ENCODE measurements at regions not wholly inside any gene's neighbourhood (a gene's known extent, or its start where the extent isn't known, plus 50 kb on each side); places are given as distances from the start of the nearest gene placed in this dataset.

DNA sequence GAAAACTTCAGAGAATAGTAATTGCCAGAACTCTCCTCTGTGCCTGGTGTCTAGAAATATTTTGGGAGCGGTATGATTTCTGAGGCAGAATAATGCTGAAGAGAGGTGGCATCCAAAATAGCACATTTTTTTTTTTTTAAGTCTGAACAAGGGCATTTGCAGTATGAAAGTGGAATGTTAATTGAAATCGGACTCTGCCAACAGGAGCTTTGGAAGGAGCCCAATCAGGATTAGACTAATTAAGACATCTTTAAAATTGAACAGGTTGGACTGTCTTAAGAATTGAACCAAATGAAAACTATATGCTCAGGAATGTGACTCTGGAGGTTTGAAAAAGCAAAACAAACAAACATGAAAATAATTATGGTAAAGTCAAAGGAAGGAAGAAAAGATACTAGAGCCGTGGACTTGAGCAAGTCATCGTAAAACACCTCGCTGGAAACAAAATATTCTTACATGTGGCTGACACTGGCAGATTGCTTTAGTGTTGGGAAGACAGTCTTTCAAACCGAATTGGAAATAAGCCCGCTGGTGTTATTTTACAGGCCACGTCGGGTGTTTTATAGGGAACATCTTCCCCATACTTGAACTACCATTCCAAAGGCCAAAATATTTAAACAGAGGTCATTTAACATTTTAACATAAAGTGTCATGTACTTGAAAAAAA is 436.3 kb downstream of the VRK1 start:
- no peaks in the 10 kb centered on the region for H3K4me1 ChIP-seq (ENCODE audit: control insufficient read depth, insufficient read depth, low read length)
- no peak overlapping the region for H3K4me3 ChIP-seq (ENCODE audit: low read length)
- DNase-seq: no peak
- no peaks in the 10 kb centered on the region for H3K9me3 ChIP-seq (ENCODE audit: control insufficient read depth, low read depth, low read length)
- no peaks in the 10 kb centered on the region for H3K36me3 ChIP-seq (ENCODE audit: control insufficient read depth, insufficient read depth, low read length)
- no peak overlapping the region for H3K27ac ChIP-seq (ENCODE audit: low read length)
- 78% methylated on average over 5 of the region's 9 CpGs for WGBS (ENCODE audit: insufficient coverage, low lambda C conversion rate)
- no peaks in the 10 kb centered on the region for H3K27me3 ChIP-seq (ENCODE audit: control insufficient read depth, insufficient read depth, low read length)

DNA sequence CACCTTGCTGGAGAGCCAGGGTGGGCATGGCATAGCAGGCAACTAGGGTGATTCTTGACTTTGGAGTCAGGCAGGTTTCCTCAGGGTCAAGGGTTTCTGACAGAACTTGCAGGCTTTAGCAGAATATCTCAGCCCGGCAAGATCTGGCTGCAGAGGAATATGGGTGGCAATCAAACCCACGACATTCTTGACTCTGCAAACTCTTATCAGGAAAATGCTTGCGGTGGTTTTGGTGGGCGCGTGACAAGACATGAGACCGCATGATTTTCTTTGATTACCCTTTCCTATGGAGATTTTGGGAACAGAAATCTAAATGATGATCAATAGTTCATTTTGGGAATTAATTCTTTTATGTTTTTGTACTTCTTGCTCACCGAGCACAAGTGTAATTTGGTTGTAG is 449.5 kb downstream of the VRK1 start:
- no peak for DNase-seq
- Histone ChIP-seq H3K9me3 (ENCODE audit: control insufficient read depth, low read depth, low read length) (no peaks in the 10 kb centered on the region), H3K27me3 (ENCODE audit: control insufficient read depth, insufficient read depth, low read length) (no peaks in the 10 kb centered on the region), H3K4me3 (ENCODE audit: low read length) (no peak overlapping the region), H3K27ac (ENCODE audit: low read length) (no peak overlapping the region), H3K36me3 (ENCODE audit: control insufficient read depth, insufficient read depth, low read length) (no peaks in the 10 kb centered on the region), H3K4me1 (ENCODE audit: control insufficient read depth, insufficient read depth, low read length) (no peaks in the 10 kb centered on the region)
- 72% methylated on average over 2 of the region's 7 CpGs for WGBS (ENCODE audit: insufficient coverage, low lambda C conversion rate)

DNA sequence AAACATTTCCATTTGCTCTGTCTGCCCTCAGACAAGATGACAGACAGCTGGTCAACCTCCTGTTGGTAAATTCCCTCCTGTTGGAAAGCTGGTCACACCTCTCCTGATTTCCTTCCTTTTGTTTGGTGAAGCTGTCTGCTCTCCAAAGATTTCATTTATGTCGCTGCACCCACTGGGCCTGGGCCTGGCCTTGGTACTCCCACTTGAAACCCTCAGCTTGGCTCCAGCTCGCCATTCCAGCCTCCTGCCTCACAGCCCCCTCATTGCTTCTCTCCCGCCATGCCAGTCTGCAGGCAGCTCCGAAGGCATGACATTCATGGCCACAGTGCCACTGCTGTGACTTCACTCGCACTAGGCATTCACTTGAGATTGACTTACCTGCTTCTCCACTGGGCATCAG is 451.8 kb downstream of the VRK1 start:
- Histone ChIP-seq H3K36me3 (ENCODE audit: control insufficient read depth, insufficient read depth, low read length) (no peaks in the 10 kb centered on the region), H3K27ac (ENCODE audit: low read length) (no peak overlapping the region), H3K27me3 (ENCODE audit: control insufficient read depth, insufficient read depth, low read length) (no peaks in the 10 kb centered on the region), H3K4me3 (ENCODE audit: low read length) (no peak overlapping the region), H3K4me1 (ENCODE audit: control insufficient read depth, insufficient read depth, low read length) (no peaks in the 10 kb centered on the region), H3K9me3 (ENCODE audit: control insufficient read depth, low read depth, low read length) (no peaks in the 10 kb centered on the region)
- DNase-seq: no peak
- WGBS (ENCODE audit: insufficient coverage, low lambda C conversion rate): no CpG with 5 or more reads among the region's 5 CpGs

DNA sequence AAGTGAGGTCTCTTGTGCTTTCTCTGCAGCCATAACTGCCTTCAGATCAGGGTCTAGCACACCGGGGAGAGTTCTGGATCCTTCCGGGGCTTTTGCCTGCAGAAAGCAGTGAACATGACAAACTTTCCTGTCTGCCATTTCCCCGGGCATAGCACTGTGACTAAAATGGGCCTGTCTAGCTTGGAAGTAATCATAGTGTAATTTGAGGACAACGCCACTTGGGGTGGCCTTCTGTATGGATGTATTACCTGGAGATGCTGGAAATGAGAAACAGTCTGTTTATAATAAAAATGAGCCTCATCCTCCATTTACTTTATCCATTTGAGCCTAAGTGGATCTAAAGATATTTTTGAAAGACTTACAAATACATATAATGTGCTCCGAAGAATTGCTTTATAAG is 453.7 kb downstream of the VRK1 start:
- Histone ChIP-seq H3K4me1 (ENCODE audit: control insufficient read depth, insufficient read depth, low read length) (no peaks in the 10 kb centered on the region), H3K4me3 (ENCODE audit: low read length) (no peak overlapping the region), H3K36me3 (ENCODE audit: control insufficient read depth, insufficient read depth, low read length) (no peaks in the 10 kb centered on the region), H3K27ac (ENCODE audit: low read length) (no peak overlapping the region), H3K9me3 (ENCODE audit: control insufficient read depth, low read depth, low read length) (no peaks in the 10 kb centered on the region), H3K27me3 (ENCODE audit: control insufficient read depth, insufficient read depth, low read length) (no peaks in the 10 kb centered on the region)
- DNase-seq: no peak
- 100% methylated on average over 1 of the region's 5 CpGs for WGBS (ENCODE audit: insufficient coverage, low lambda C conversion rate)

DNA sequence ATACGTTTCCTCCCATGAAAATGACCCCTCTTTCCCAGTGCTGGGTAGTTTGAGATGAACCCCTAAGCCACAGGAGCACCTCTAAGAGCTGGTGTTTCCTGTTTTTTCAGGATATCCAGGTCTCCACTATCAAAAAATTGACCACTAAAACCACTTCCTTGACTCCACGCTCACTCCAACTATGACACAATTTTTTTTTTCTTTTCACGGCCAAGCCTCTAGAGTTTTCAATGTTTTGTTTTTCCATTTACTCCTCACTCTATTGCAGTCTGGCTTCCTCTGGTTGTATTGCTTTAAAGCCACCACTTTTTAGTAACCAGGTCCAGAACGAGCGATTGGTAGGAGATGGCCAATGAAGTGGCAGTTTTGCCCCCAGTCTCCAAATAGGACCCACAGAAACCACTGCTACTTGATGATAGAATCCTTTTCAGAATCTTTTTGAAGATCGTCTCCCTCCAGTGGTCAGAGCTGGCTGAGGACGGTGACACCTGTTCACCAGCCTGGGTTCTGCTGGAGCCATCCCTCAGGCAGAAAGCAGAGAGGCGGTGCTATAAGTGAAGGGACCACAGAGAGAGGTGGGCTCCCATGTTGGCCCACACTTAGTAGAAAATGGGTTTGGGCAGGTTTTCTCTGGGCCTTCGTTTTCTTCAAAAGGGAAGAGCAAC is 454.4 kb downstream of the VRK1 start:
- Histone ChIP-seq H3K4me1 (ENCODE audit: control insufficient read depth, insufficient read depth, low read length) (no peaks in the 10 kb centered on the region), H3K9me3 (ENCODE audit: control insufficient read depth, low read depth, low read length) (no peaks in the 10 kb centered on the region), H3K27ac (ENCODE audit: low read length) (no peak overlapping the region), H3K27me3 (ENCODE audit: control insufficient read depth, insufficient read depth, low read length) (no peaks in the 10 kb centered on the region), H3K4me3 (ENCODE audit: low read length) (no peak overlapping the region), H3K36me3 (ENCODE audit: control insufficient read depth, insufficient read depth, low read length) (no peaks in the 10 kb centered on the region)
- WGBS (ENCODE audit: insufficient coverage, low lambda C conversion rate): 79% methylated on average over 2 of the region's 9 CpGs
- DNase-seq: no peak

DNA sequence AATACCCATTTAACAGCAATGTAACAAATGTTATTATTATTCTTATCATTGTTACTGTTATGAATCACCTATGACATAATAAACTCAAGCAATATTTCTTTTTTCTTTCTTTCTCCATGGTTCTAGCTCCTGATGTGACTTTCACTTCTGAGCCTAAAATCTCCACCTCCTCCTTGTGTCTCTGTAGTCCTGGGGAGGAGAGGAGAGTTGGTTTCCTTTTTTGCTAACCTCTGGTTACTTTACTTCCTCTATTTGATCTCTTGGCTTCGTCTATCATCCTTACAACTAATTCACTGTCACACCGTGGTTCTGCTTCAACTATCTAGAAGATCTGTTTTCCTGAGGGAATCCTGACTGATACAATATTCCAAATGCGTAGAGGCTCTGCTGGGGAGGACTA is 456.6 kb downstream of the VRK1 start:
- Histone ChIP-seq H3K27me3 (ENCODE audit: control insufficient read depth, insufficient read depth, low read length) (no peaks in the 10 kb centered on the region), H3K4me1 (ENCODE audit: control insufficient read depth, insufficient read depth, low read length) (no peaks in the 10 kb centered on the region), H3K4me3 (ENCODE audit: low read length) (no peak overlapping the region), H3K36me3 (ENCODE audit: control insufficient read depth, insufficient read depth, low read length) (no peaks in the 10 kb centered on the region), H3K9me3 (ENCODE audit: control insufficient read depth, low read depth, low read length) (no peaks in the 10 kb centered on the region), H3K27ac (ENCODE audit: low read length) (no peak overlapping the region)
- no peak for DNase-seq
- WGBS (ENCODE audit: insufficient coverage, low lambda C conversion rate): 30% methylated on average over 2 of the region's 3 CpGs

DNA sequence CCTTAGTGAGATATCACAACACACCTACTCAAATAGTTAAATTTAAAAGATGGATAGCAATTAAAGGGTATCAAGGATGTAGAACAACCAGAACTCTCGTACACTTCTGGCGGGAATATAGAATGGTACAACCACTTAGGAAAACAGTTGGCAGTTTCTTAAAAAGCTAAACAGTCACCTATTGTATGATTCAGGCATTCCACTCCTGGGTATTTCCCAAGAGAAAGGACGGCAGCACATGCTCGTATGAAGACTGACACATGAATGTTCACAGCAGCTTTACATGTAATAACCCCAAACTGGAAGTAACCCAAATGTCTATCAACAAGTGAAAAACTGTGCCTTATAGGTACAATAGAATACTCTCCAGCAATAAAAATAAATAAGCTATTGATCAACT is 465.2 kb downstream of the VRK1 start:
- no CpG with 5 or more reads among the region's 4 CpGs for WGBS (ENCODE audit: insufficient coverage, low lambda C conversion rate)
- Histone ChIP-seq H3K4me3 (ENCODE audit: low read length) (no peak overlapping the region), H3K36me3 (ENCODE audit: control insufficient read depth, insufficient read depth, low read length) (no peaks in the 10 kb centered on the region), H3K27me3 (ENCODE audit: control insufficient read depth, insufficient read depth, low read length) (no peaks in the 10 kb centered on the region), H3K27ac (ENCODE audit: low read length) (no peak overlapping the region), H3K9me3 (ENCODE audit: control insufficient read depth, low read depth, low read length) (no peaks in the 10 kb centered on the region), H3K4me1 (ENCODE audit: control insufficient read depth, insufficient read depth, low read length) (no peaks in the 10 kb centered on the region)
- no peak for DNase-seq

DNA sequence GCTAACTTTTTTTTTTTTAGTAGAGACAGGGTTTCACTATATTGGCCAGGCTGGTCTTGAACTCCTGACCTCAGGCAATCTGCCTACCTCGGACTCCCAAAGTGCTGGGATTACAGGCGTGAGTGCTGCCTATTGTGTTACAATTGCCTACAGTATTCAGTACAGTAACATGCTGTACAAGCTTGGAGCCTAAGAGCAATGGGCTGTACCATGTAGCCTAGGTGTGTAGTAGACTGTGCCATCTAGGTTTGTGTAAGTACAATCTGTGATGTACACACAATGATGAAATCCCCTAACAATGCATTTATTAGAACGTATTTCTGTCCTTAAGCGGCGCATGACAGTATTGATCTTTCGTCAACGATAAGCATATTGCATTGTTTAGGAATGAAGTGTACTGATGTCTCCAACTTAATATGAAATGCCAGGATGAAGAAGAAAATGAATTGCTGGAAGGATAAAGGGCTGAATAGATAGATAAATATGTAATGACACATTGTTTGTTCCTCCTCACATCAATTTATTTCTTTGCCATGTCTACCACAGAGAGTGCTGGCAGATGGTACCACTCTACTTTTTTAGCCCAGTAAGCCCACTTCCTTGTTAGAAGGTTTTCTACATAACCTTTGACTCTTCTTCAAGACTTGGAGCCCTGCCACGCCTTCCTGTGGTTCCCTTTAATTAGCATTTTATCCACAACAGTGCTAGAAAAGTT is 467.5 kb downstream of the VRK1 start:
- H3K27ac ChIP-seq (ENCODE audit: low read length): no peak overlapping the region
- no peaks in the 10 kb centered on the region for H3K36me3 ChIP-seq (ENCODE audit: control insufficient read depth, insufficient read depth, low read length)
- no peaks in the 10 kb centered on the region for H3K27me3 ChIP-seq (ENCODE audit: control insufficient read depth, insufficient read depth, low read length)
- H3K9me3 ChIP-seq (ENCODE audit: control insufficient read depth, low read depth, low read length): no peaks in the 10 kb centered on the region
- H3K4me1 ChIP-seq (ENCODE audit: control insufficient read depth, insufficient read depth, low read length): no peaks in the 10 kb centered on the region
- H3K4me3 ChIP-seq (ENCODE audit: low read length): no peak overlapping the region
- WGBS (ENCODE audit: insufficient coverage, low lambda C conversion rate): 100% methylated on average over 2 of the region's 8 CpGs
- no peak for DNase-seq

DNA sequence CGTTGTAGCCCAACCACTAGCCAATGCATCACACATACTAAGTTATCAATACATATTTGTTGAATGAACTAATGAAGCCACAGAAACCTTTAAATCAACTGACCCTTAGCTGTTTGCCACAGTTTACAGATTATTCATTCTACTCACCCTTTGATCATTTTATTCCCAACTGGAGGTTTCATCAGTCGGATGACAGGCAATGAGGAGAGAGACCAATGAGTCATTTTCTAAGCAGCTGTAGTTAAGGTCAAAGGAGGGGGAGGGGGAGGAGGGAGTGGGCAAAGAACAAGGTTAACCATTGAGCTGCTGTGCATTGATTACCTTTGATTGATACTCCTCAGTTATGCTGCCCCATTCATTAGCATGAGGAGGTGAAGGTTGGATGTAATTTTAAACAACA is 469.5 kb downstream of the VRK1 start:
- Histone ChIP-seq H3K4me1 (ENCODE audit: control insufficient read depth, insufficient read depth, low read length) (no peaks in the 10 kb centered on the region), H3K4me3 (ENCODE audit: low read length) (no peak overlapping the region), H3K9me3 (ENCODE audit: control insufficient read depth, low read depth, low read length) (no peaks in the 10 kb centered on the region), H3K36me3 (ENCODE audit: control insufficient read depth, insufficient read depth, low read length) (no peaks in the 10 kb centered on the region), H3K27ac (ENCODE audit: low read length) (no peak overlapping the region), H3K27me3 (ENCODE audit: control insufficient read depth, insufficient read depth, low read length) (no peaks in the 10 kb centered on the region)
- no CpG with 5 or more reads among the region's 2 CpGs for WGBS (ENCODE audit: insufficient coverage, low lambda C conversion rate)
- DNase-seq: no peak

DNA sequence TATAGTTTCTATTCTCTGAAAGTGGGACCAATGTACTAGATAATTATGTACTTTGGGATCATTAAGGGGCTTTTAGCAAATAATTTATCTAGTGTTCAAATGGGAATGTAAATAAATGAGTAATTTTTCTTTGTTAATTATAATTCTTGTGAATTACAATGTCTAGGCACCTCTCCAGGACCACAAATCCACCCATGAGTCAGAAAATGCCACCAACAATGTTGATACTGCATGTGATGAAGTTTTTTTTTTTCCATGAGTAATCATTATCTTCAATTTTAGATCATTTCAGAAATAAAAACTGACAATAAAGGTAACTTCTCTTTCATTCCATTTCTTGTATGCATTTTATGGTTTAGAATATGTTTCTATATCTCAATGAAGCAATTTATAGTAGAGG is 470.3 kb downstream of the VRK1 start:
- no peaks in the 10 kb centered on the region for H3K9me3 ChIP-seq (ENCODE audit: control insufficient read depth, low read depth, low read length)
- H3K27ac ChIP-seq (ENCODE audit: low read length): no peak overlapping the region
- no peak overlapping the region for H3K4me3 ChIP-seq (ENCODE audit: low read length)
- H3K27me3 ChIP-seq (ENCODE audit: control insufficient read depth, insufficient read depth, low read length): no peaks in the 10 kb centered on the region
- no peak for DNase-seq
- no peaks in the 10 kb centered on the region for H3K4me1 ChIP-seq (ENCODE audit: control insufficient read depth, insufficient read depth, low read length)
- H3K36me3 ChIP-seq (ENCODE audit: control insufficient read depth, insufficient read depth, low read length): no peaks in the 10 kb centered on the region
